ENCODE measurements at regions not wholly inside any gene's neighbourhood (a gene's known extent, or its start where the extent isn't known, plus 50 kb on each side); places are given as distances from the start of the nearest gene placed in this dataset.

- no peak for TF ChIP-seq POLR2A (IDR thresholded peaks at IDR 0.05; ENCODE audit: low read depth, low read length)
- no peak for TF ChIP-seq POLR2AphosphoS5 (IDR thresholded peaks at IDR 0.05; ENCODE audit: low read depth, low read length)
These were observed 205.2 kb downstream of the KCNJ2 start for GRCh38 chr17:70374496-70374895.
